ENCODE measurements at regions not wholly inside any gene's neighbourhood (a gene's known extent, or its start where the extent isn't known, plus 50 kb on each side); places are given as distances from the start of the nearest gene placed in this dataset.

DNA sequence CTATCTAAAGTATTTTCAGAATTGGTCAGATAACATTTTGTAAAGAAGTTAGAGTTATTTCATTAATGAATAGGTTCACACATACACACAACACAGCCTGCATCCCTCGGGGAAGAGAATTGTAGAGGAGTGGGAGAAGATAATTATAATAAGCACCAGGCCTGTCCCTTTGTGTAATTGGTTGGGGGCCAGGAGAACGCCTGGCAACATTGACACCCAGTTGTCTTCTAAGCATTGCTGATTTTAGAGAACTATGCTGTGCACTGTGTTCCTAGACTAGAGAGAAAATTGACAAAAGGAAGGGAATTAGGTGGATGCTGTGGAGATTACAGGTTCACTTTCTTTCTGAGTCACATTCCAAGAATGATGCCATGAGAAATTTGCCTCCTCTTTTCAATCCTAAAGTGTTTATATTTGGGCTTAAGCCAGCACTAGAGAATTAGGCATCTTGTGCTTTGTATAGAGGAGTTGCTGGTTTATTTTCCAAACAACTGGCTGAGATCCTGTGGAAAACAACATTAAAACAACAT is 247.6 kb downstream of the COX7C start:
- TF ChIP-seq, protein P1, sequence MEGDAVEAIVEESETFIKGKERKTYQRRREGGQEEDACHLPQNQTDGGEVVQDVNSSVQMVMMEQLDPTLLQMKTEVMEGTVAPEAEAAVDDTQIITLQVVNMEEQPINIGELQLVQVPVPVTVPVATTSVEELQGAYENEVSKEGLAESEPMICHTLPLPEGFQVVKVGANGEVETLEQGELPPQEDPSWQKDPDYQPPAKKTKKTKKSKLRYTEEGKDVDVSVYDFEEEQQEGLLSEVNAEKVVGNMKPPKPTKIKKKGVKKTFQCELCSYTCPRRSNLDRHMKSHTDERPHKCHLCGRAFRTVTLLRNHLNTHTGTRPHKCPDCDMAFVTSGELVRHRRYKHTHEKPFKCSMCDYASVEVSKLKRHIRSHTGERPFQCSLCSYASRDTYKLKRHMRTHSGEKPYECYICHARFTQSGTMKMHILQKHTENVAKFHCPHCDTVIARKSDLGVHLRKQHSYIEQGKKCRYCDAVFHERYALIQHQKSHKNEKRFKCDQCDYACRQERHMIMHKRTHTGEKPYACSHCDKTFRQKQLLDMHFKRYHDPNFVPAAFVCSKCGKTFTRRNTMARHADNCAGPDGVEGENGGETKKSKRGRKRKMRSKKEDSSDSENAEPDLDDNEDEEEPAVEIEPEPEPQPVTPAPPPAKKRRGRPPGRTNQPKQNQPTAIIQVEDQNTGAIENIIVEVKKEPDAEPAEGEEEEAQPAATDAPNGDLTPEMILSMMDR (optimal IDR thresholded peaks at IDR 0.05 in 1 of 3, IDR thresholded peaks at IDR 0.05 in 1 of 3, conservative IDR thresholded peaks at IDR 0.05 in 1 of 3; ENCODE audit: extremely low read depth in 1 of 3, insufficient read depth in 2 of 3, low read length in 3 of 3): no peak
- no peak for TF ChIP-seq EZH2 (IDR thresholded peaks at IDR 0.05; ENCODE audit: low read length)
